Keratinocyte (primary cell): ENCODE measurements at regions not wholly inside any gene's neighbourhood (a gene's known extent, or its start where the extent isn't known, plus 50 kb on each side); places are given as distances from the start of the nearest gene placed in this dataset.

ENCODE experiments used
- DNase-seq: peaks from one replicate; pipeline ENCODE4 v3.0.0-alpha.2; 2011; ENCODE audit warnings: low read depth, missing footprints, low spot score
- FAIRE-seq: peaks from 2 replicates; lab custom pipeline; 2011; peaks lifted over from hg19 to GRCh38; lab: Jason Lieb, UNC
- H2AFZ ChIP-seq: 2 replicates; pipeline ENCODE4 v1.6.0; 2012; ENCODE audit warnings: low read length, control low read depth, inconsistent platforms; ENCODE audit not compliant: control insufficient read depth
- H3K27ac ChIP-seq: 2 replicates; pipeline ENCODE4 v1.5.1; 2011; ENCODE audit warnings: low read length; ENCODE audit not compliant: control insufficient read depth, insufficient read depth
- H3K27me3 ChIP-seq: 3 replicates; pipeline ENCODE4 v1.6.0; 2011; ENCODE audit warnings: low read length; ENCODE audit not compliant: control insufficient read depth, insufficient read depth; ENCODE audit errors: extremely low read depth
- H3K36me3 ChIP-seq, 2 experiments: 2 replicates in 1 of 2; 3 replicates in 1 of 2; pipeline ENCODE4 v1.5.1; 2011; ENCODE audit warnings: low read length in 2 of 2, mild to moderate bottlenecking in 1 of 2; ENCODE audit not compliant: control insufficient read depth in 2 of 2, insufficient read depth in 2 of 2; ENCODE audit errors: extremely low read depth in 1 of 2
- H3K4me1 ChIP-seq: 3 replicates; pipeline ENCODE4 v1.5.1; 2011; ENCODE audit warnings: low read length; ENCODE audit not compliant: control insufficient read depth, insufficient read depth; ENCODE audit errors: extremely low read depth
- H3K4me2 ChIP-seq: 3 replicates; pipeline ENCODE4 v1.6.0; 2011; ENCODE audit warnings: low read depth, low read length; ENCODE audit not compliant: control insufficient read depth, insufficient read depth; ENCODE audit errors: extremely low read depth
- H3K4me3 ChIP-seq, 3 experiments: fragments of 200-600 bp in 1 of 3; sonication (generic) in 1 of 3; 2 replicates in 2 of 3; 3 replicates in 1 of 3; pipeline ENCODE4 v1.5.1; 2011 to 2016; ENCODE audit warnings: low read length in 3 of 3, mild to moderate bottlenecking in 3 of 3, control low read depth in 2 of 3, inconsistent platforms in 1 of 3, low read depth in 1 of 3, mixed read lengths in 1 of 3, mixed run types in 1 of 3, moderate library complexity in 1 of 3; ENCODE audit not compliant: control insufficient read depth in 2 of 3, insufficient read depth in 2 of 3; ENCODE audit errors: extremely low read depth in 1 of 3
- H3K79me2 ChIP-seq: 2 replicates; pipeline ENCODE4 v1.6.0; 2012; ENCODE audit warnings: low read length; ENCODE audit not compliant: control insufficient read depth, insufficient read depth
- H3K9ac ChIP-seq: 3 replicates; pipeline ENCODE4 v1.6.0; 2011; ENCODE audit warnings: low read length; ENCODE audit not compliant: control insufficient read depth, insufficient read depth; ENCODE audit errors: extremely low read depth
- H3K9me1 ChIP-seq: 3 replicates; pipeline ENCODE4 v1.6.0; 2011; ENCODE audit warnings: low read length; ENCODE audit not compliant: control insufficient read depth, insufficient read depth; ENCODE audit errors: extremely low read depth
- H3K9me3 ChIP-seq: 2 replicates; pipeline ENCODE4 v1.5.1; 2012; ENCODE audit warnings: low read depth, low read length; ENCODE audit not compliant: control insufficient read depth
- H4K20me1 ChIP-seq: 3 replicates; pipeline ENCODE4 v1.6.0; 2011; ENCODE audit warnings: low read length; ENCODE audit not compliant: control insufficient read depth, insufficient read depth; ENCODE audit errors: extremely low read depth
- CTCF ChIP-seq, 3 experiments: IDR thresholded peaks in 1 of 3; conservative IDR thresholded peaks in 1 of 3; optimal IDR thresholded peaks in 1 of 3; 2 replicates in 2 of 3; 3 replicates in 1 of 3; pipeline versions ENCODE3 to v1.5.1; 2011; ENCODE audit warnings: low read length in 3 of 3, mild to moderate bottlenecking in 3 of 3, moderate library complexity in 2 of 3, control low read depth in 1 of 3, inconsistent platforms in 1 of 3; ENCODE audit not compliant: insufficient read depth in 2 of 3; ENCODE audit errors: extremely low read depth in 1 of 3
- EZH2 ChIP-seq: IDR thresholded peaks from one replicate; pipeline ENCODE4 v1.6.1; 2012; ENCODE audit warnings: inconsistent platforms, mild to moderate bottlenecking, low read length, moderate library complexity
- dilution Hi-C: fragments of 300-500 bp; cut with MboI; formaldehyde crosslinking; loops from one replicate; pipeline ENCODE4 v1.7.0; 2020; ENCODE audit warnings: low sequenced_read_pairs; ENCODE audit not compliant: extremely low pct_ligation_motif_present

- Histone ChIP-seq H3K9me3 (no peaks in the 10 kb centered on the region), H3K9me1 (no peaks in the 10 kb centered on the region), H4K20me1 (no peaks in the 10 kb centered on the region), H3K27me3 (no peaks in the 10 kb centered on the region), H3K4me3 (no peak overlapping the region), H3K27ac (no peak overlapping the region), H2AFZ (no peak overlapping the region), H3K79me2 (no peaks in the 10 kb centered on the region), H3K9ac (no peak overlapping the region), H3K36me3 (no peaks in the 10 kb centered on the region), H3K4me2 (no peak overlapping the region), H3K4me1 (no peaks in the 10 kb centered on the region)
- DNase-seq (no peak), FAIRE-seq (no peak)
- dilution Hi-C loops: no loop called here
- TF ChIP-seq CTCF (optimal IDR thresholded peaks at IDR 0.05 in 1 of 3, IDR thresholded peaks at IDR 0.05 in 1 of 3, conservative IDR thresholded peaks at IDR 0.05 in 1 of 3; ENCODE audit: extremely low read depth in 1 of 3, insufficient read depth in 2 of 3, low read length in 3 of 3) (no peak), EZH2 (no peak)
These were observed 95.2 kb upstream of the CCL1 start for GRCh38 chr17:34458266-34458665.

GRCh38 chr17:34456121-34456520 lies 93.1 kb upstream of the CCL1 start:
- H3K4me2 ChIP-seq: no peak overlapping the region
- no peaks in the 10 kb centered on the region for H3K9me3 ChIP-seq
- H3K9ac ChIP-seq: no peak overlapping the region
- no peaks in the 10 kb centered on the region for H4K20me1 ChIP-seq
- dilution Hi-C loops: no loop called here
- no peak for TF ChIP-seq EZH2
- TF ChIP-seq CTCF (optimal IDR thresholded peaks at IDR 0.05 in 1 of 3, IDR thresholded peaks at IDR 0.05 in 1 of 3, conservative IDR thresholded peaks at IDR 0.05 in 1 of 3; ENCODE audit: extremely low read depth in 1 of 3, insufficient read depth in 2 of 3, low read length in 3 of 3): no peak
- H3K4me3 ChIP-seq: no peak overlapping the region
- no peaks in the 10 kb centered on the region for H3K79me2 ChIP-seq
- no peaks in the 10 kb centered on the region for H3K27me3 ChIP-seq
- FAIRE-seq (no peak), DNase-seq (no peak)
- no peaks in the 10 kb centered on the region for H3K36me3 ChIP-seq
- no peaks in the 10 kb centered on the region for H3K9me1 ChIP-seq
- H3K27ac ChIP-seq: no peak overlapping the region
- no peaks in the 10 kb centered on the region for H3K4me1 ChIP-seq
- H2AFZ ChIP-seq: no peak overlapping the region
